KMS-11 (cell line): ENCODE measurements at regions not wholly inside any gene's neighbourhood (a gene's known extent, or its start where the extent isn't known, plus 50 kb on each side); places are given as distances from the start of the nearest gene placed in this dataset.

Experiments used
- H2AFZ ChIP-seq: fragments of 200-600 bp; sonication (generic); 2 replicates; pipeline ENCODE4 v1.6.1; 2016; ENCODE audit warnings: antibody characterized with exemption, mixed run types, low read depth
- H3K27ac ChIP-seq: fragments of 200-600 bp; sonication (generic); 2 replicates; pipeline ENCODE4 v1.6.1; 2016; ENCODE audit warnings: mild to moderate bottlenecking, mixed run types
- H3K27me3 ChIP-seq: fragments of 200-600 bp; sonication (generic); 2 replicates; pipeline ENCODE4 v1.6.1; 2017; ENCODE audit warnings: mild to moderate bottlenecking, low read depth, mixed run types, moderate library complexity; ENCODE audit not compliant: insufficient read depth
- H3K36me3 ChIP-seq: fragments of 200-600 bp; sonication (generic); 2 replicates; pipeline ENCODE4 v1.6.1; 2017; ENCODE audit warnings: mild to moderate bottlenecking, mixed run types; ENCODE audit not compliant: insufficient read depth
- H3K4me1 ChIP-seq: fragments of 200-600 bp; sonication (generic); 2 replicates; pipeline ENCODE4 v1.6.1; 2016; ENCODE audit warnings: mild to moderate bottlenecking, low read depth, mixed run types; ENCODE audit not compliant: poor library complexity, severe bottlenecking
- H3K4me2 ChIP-seq: fragments of 200-600 bp; sonication (generic); 2 replicates; pipeline ENCODE4 v1.7.0; 2016; ENCODE audit warnings: mild to moderate bottlenecking, mixed run types
- H3K4me3 ChIP-seq: fragments of 200-600 bp; sonication (generic); IDR thresholded peaks from 2 replicates; pipeline ENCODE4 v1.6.1; 2017; ENCODE audit warnings: low read depth, low read length, mixed read lengths; ENCODE audit not compliant: insufficient read depth
- H3K79me2 ChIP-seq: fragments of 200-600 bp; sonication (generic); 2 replicates; pipeline ENCODE4 v1.6.1; 2016; ENCODE audit warnings: low read depth, mixed run types; ENCODE audit not compliant: insufficient read depth
- H3K9ac ChIP-seq: fragments of 200-600 bp; sonication (generic); 2 replicates; pipeline ENCODE4 v1.6.1; 2016; ENCODE audit warnings: mild to moderate bottlenecking, mixed run types
- H4K20me1 ChIP-seq: fragments of 200-600 bp; sonication (generic); 2 replicates; pipeline ENCODE4 v1.6.1; 2016; ENCODE audit warnings: mild to moderate bottlenecking, mixed run types; ENCODE audit not compliant: insufficient read depth
- TF ChIP-seq, protein P1 (sequence below): fragments of 200-600 bp; sonication (generic); conservative IDR thresholded peaks from 2 replicates; pipeline ENCODE4 v1.6.1; 2017; ENCODE audit warnings: low read depth, mild to moderate bottlenecking, antibody characterized with exemption, low read length, moderate library complexity, mixed read lengths

DNA sequence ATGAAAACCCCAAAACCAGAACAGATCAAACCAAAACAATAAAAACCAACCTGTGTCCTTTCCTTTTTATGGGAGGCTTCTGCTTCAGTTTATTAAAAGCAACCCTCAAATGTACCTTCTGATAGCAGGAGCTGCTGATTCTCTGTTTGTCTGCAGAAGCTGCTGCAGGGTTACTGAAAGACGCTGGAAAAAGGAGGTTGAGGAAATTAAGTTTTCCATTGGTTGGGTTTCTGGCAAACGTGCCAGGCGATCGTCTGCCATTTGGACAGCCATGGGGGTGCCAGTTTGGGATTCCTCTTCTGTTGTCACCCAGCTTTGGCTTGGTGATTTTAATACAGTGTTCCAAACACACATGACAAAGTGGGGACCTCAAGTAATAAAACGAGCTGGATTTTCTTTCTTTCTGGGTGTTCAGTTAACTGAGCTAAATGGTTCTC, 185.4 kb upstream of the ZFHX3 start:
- Histone ChIP-seq H3K9ac (no peak overlapping the region), H3K79me2 (no peaks in the 10 kb centered on the region), H2AFZ (no peak overlapping the region), H3K4me1 (no peaks in the 10 kb centered on the region), H3K27ac (no peak overlapping the region), H4K20me1 (no peaks in the 10 kb centered on the region), H3K36me3 (no peaks in the 10 kb centered on the region), H3K27me3 (no peaks in the 10 kb centered on the region), H3K4me3 (no peak overlapping the region), H3K4me2 (no peak overlapping the region)
- TF ChIP-seq, protein P1, sequence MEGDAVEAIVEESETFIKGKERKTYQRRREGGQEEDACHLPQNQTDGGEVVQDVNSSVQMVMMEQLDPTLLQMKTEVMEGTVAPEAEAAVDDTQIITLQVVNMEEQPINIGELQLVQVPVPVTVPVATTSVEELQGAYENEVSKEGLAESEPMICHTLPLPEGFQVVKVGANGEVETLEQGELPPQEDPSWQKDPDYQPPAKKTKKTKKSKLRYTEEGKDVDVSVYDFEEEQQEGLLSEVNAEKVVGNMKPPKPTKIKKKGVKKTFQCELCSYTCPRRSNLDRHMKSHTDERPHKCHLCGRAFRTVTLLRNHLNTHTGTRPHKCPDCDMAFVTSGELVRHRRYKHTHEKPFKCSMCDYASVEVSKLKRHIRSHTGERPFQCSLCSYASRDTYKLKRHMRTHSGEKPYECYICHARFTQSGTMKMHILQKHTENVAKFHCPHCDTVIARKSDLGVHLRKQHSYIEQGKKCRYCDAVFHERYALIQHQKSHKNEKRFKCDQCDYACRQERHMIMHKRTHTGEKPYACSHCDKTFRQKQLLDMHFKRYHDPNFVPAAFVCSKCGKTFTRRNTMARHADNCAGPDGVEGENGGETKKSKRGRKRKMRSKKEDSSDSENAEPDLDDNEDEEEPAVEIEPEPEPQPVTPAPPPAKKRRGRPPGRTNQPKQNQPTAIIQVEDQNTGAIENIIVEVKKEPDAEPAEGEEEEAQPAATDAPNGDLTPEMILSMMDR = no peak

- Histone ChIP-seq H3K4me2 (no peak overlapping the region), H3K4me3 (no peak overlapping the region), H3K9ac (no peak overlapping the region), H4K20me1 (no peaks in the 10 kb centered on the region), H3K4me1 (no peaks in the 10 kb centered on the region), H3K36me3 (no peaks in the 10 kb centered on the region), H3K27me3 (no peaks in the 10 kb centered on the region), H3K79me2 (no peaks in the 10 kb centered on the region), H3K27ac (no peak overlapping the region), H2AFZ (no peak overlapping the region)
- TF ChIP-seq, protein P1 = no peak
Observed at GRCh38 chr16:73232555-73233328, 184.8 kb upstream of the ZFHX3 start.

DNA sequence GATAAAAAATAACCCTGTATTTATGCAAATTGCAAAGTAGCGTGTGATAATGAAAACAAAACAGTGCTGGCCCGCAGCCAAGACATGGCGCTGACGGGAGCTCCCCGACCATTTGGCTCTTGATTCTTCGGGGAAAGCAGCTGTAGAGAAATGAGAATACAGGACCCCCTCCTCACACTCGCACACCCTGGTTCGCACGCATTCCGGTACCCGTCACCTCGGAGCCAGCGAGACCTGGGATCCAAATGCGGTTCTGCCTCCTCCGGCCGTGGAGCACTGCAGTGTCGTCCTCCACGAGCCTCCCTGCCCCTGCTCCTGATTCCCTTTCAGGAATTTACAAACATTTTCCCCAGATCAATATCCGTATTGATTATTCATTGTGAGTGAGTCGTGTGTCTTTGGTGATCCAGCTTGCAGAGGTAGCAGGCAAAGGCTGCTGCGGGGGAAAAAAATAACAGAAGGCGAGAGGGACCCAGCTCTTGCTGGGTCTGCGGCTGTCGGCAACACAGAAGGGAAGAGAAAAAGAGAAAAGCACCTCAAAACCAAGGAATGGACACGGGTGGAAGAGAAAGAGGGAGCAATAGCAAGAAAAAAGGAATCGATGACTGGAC, 184.1 kb upstream of the ZFHX3 start:
- no peak overlapping the region for H3K4me2 ChIP-seq
- no peaks in the 10 kb centered on the region for H3K79me2 ChIP-seq
- H3K4me3 ChIP-seq = no peak overlapping the region
- no peak overlapping the region for H2AFZ ChIP-seq
- TF ChIP-seq, protein P1 = no peak
- H3K27ac ChIP-seq = no peak overlapping the region
- H3K27me3 ChIP-seq = no peaks in the 10 kb centered on the region
- no peaks in the 10 kb centered on the region for H3K4me1 ChIP-seq
- no peaks in the 10 kb centered on the region for H4K20me1 ChIP-seq
- H3K36me3 ChIP-seq = no peaks in the 10 kb centered on the region
- H3K9ac ChIP-seq = no peak overlapping the region

- H3K27ac ChIP-seq = no peak overlapping the region
- H3K79me2 ChIP-seq = no peaks in the 10 kb centered on the region
- H4K20me1 ChIP-seq = no peaks in the 10 kb centered on the region
- H3K4me1 ChIP-seq = no peaks in the 10 kb centered on the region
- H3K4me3 ChIP-seq = no peak overlapping the region
- H3K9ac ChIP-seq = no peak overlapping the region
- H2AFZ ChIP-seq = no peak overlapping the region
- H3K36me3 ChIP-seq = no peaks in the 10 kb centered on the region
- H3K4me2 ChIP-seq = no peak overlapping the region
- TF ChIP-seq, protein P1 = no peak
- no peaks in the 10 kb centered on the region for H3K27me3 ChIP-seq
Observed at GRCh38 chr16:73231379-73231778, 183.5 kb upstream of the ZFHX3 start.
